Neural progenitor cell (in vitro differentiated cells): ENCODE measurements at regions not wholly inside any gene's neighbourhood (a gene's known extent, or its start where the extent isn't known, plus 50 kb on each side); places are given as distances from the start of the nearest gene placed in this dataset.
A peak's percentile ranks its signal among the peaks of the same experiment; 100 is the strongest.

Source experiments
- CTCF ChIP-seq: fragments of 200-600 bp; sonication (generic); IDR thresholded peaks from 2 replicates; pipeline ENCODE4 v1.5.1; 2017; ENCODE audit warnings: antibody characterized with exemption, mild to moderate bottlenecking
- EZH2 ChIP-seq: fragments of 200-600 bp; sonication (generic); IDR thresholded peaks from 2 replicates; pipeline ENCODE4 v1.6.1; 2017; ENCODE audit warnings: antibody characterized with exemption, mild to moderate bottlenecking, moderate library complexity
- EZH2phosphoT487 ChIP-seq: fragments of 200-600 bp; sonication (generic); IDR thresholded peaks from 2 replicates; pipeline ENCODE4 v1.6.1; 2017; ENCODE audit warnings: antibody characterized with exemption

DNA sequence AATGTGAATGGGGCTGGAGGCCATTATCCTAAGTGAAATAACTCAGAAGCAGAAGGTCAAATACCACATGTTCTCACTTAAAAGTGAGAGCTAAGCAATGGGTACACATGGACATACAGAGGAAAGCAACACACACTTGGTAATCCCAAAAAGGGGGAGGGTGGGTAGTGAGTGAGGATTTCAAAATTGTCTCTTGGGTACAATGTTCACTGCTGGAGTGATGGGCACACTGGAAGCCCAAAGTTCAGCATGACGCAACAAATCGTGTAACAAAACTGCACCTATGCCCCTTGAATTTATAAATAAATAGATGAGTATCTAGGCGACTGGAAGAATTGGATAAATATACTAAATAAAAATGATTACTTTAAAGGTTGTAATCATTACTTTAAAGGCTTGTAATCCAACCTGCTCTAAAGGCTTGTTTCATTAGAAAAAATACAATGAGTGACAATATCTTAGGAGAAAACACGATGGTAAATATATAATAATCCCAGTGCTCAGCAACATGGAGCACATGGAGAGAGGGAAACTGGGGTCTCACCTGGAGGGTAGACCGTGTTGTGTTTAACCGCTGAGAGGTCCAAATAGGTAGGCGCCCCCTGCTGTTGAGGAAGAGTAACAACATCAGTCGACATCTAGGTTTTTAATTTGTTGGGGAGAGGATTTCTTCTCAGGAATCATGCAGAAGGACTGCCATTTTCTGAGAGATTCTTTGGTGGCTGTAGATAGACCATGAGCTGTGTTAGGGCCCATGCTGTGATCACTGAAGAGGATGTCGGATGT lies 78.5 kb upstream of the ROBO1 start:
- TF ChIP-seq EZH2: no peak
- peak; percentile 73 for TF ChIP-seq CTCF
- TF ChIP-seq EZH2phosphoT487: no peak
